Sigmoid colon (tissue), 6 donors: ENCODE measurements at regions not wholly inside any gene's neighbourhood (a gene's known extent, or its start where the extent isn't known, plus 50 kb on each side); places are given as distances from the start of the nearest gene placed in this dataset.

Experiments used
- DNase-seq: peaks from one replicate; pipeline ENCODE4 v3.0.0-alpha.2; 2019
- H3K27ac ChIP-seq, 4 donors: fragments of 200-600 bp; sonication (generic); one replicate each; pipeline ENCODE4 v1.5.1; 2016 to 2019; ENCODE audit warnings: mild to moderate bottlenecking in 1 of 4
- H3K27me3 ChIP-seq, 3 donors: fragments of 200-600 bp; sonication (generic); one replicate each; pipeline ENCODE4 v1.5.1; 2019; ENCODE audit warnings: mild to moderate bottlenecking in 1 of 3
- H3K36me3 ChIP-seq, 4 donors: fragments of 200-600 bp; sonication (generic); one replicate each; pipeline ENCODE4 v1.5.1; 2016 to 2019
- H3K4me1 ChIP-seq, 4 donors: fragments of 200-600 bp; sonication (generic); one replicate each; pipeline ENCODE4 v1.5.1; 2017 to 2019
- H3K4me3 ChIP-seq, 4 donors: fragments of 200-600 bp; sonication (generic); one replicate each; pipeline ENCODE4 v1.5.1; 2017 to 2019; ENCODE audit warnings: mild to moderate bottlenecking in 2 of 4, moderate library complexity in 1 of 4
- H3K9me3 ChIP-seq, 4 donors: fragments of 200-600 bp in 3 of 4; sonication (generic) in 3 of 4; one replicate each; pipeline versions ENCODE4 v1.5.1 to v1.6.1; 2013 to 2019
- CTCF ChIP-seq, 4 experiments: fragments of 450-650 bp in 3 of 4; fragments of 200-600 bp in 1 of 4; IDR thresholded peaks; one replicate each; pipeline ENCODE4 v1.5.1; 2016 to 2019; ENCODE audit warnings: antibody characterized with exemption in 4 of 4, mild to moderate bottlenecking in 3 of 4, moderate library complexity in 2 of 4
- EP300 ChIP-seq, 4 donors: sonication (generic); formaldehyde crosslinking; IDR thresholded peaks; one replicate each; pipeline ENCODE4 v1.6.1; 2017; ENCODE audit warnings: antibody characterized with exemption in 4 of 4
- POLR2A ChIP-seq, 2 donors: fragments of 450-650 bp; IDR thresholded peaks; one replicate each; pipeline ENCODE4 v1.6.1; 2016; ENCODE audit warnings: antibody characterized with exemption in 2 of 2, mild to moderate bottlenecking in 2 of 2, moderate library complexity in 2 of 2
- POLR2AphosphoS5 ChIP-seq, 4 donors: sonication (generic); formaldehyde crosslinking; IDR thresholded peaks; one replicate each; pipeline ENCODE4 v1.6.1; 2017; ENCODE audit warnings: antibody characterized with exemption in 4 of 4
- WGBS, 2 donors: extraction: QIAGEN DNeasy Blood & Tissue Kit; methylation state at CpG; one replicate each; pipeline ENCODE4 v1.1.7; 2013; 5-methylcytosine and 5-hydroxymethylcytosine counted together
- intact Hi-C: fragments of 100-400 bp; cut with DNase I; formaldehyde crosslinking; loops from one replicate; pipeline ENCODE4 v1.15.1; 2023
- donor health status: healthy with polysubstance abuse.
- donor health status: healthy.

GRCh38 chr1:55987491-55988249, 591.7 kb downstream of the PLPP3 start:
- DNase-seq, result no peak
- 78 to 83% methylated on average over 4 of the region's 4 CpGs for WGBS, 2 donors
- intact Hi-C loops, result no loop called here
- TF ChIP-seq POLR2AphosphoS5 (IDR thresholded peaks at IDR 0.05) (peak in 1 of 4 donors; percentile 29), EP300 (IDR thresholded peaks at IDR 0.05) (no peak), CTCF (IDR thresholded peaks at IDR 0.05) (no peak), POLR2A (IDR thresholded peaks at IDR 0.05) (no peak)
- no peaks in the 10 kb centered on the region for H3K27me3 ChIP-seq
- peaks cover 0 to 18% (median 10%) of the 10 kb centered on the region in 4 donors for H3K4me1 ChIP-seq
- peak overlapping the region in 2 of 4 donors; percentile 12 to 44 for H3K27ac ChIP-seq
- no peaks in the 10 kb centered on the region for H3K36me3 ChIP-seq
- no peaks in the 10 kb centered on the region for H3K9me3 ChIP-seq
- H3K4me3 ChIP-seq, result no peak overlapping the region

GRCh38 chr1:55986003-55986402, 593.4 kb downstream of the PLPP3 start:
- no peak for DNase-seq
- Histone ChIP-seq H3K4me1 (peaks cover 0 to 8% (median 3%) of the 10 kb centered on the region in 4 donors), H3K4me3 (no peak overlapping the region), H3K36me3 (no peaks in the 10 kb centered on the region), H3K27ac (no peak overlapping the region), H3K27me3 (no peaks in the 10 kb centered on the region), H3K9me3 (no peaks in the 10 kb centered on the region)
- TF ChIP-seq EP300 (IDR thresholded peaks at IDR 0.05) (no peak), POLR2AphosphoS5 (IDR thresholded peaks at IDR 0.05) (peak in 1 of 4 donors; percentile 12)
- WGBS, 2 donors, result 86 to 94% methylated on average over 1 of the region's 1 CpG
- intact Hi-C loops, result no loop called here

- WGBS, 2 donors, result 89 to 90% methylated on average over 2 of the region's 2 CpGs
- Histone ChIP-seq H3K36me3 (no peaks in the 10 kb centered on the region), H3K9me3 (no peaks in the 10 kb centered on the region), H3K4me3 (no peak overlapping the region), H3K4me1 (peaks cover 0 to 4% (median 0%) of the 10 kb centered on the region in 4 donors), H3K27me3 (no peaks in the 10 kb centered on the region), H3K27ac (no peak overlapping the region)
- no peak for DNase-seq
- TF ChIP-seq CTCF (IDR thresholded peaks at IDR 0.05) (no peak), POLR2A (IDR thresholded peaks at IDR 0.05) (no peak), EP300 (IDR thresholded peaks at IDR 0.05) (no peak), POLR2AphosphoS5 (IDR thresholded peaks at IDR 0.05) (no peak)
- intact Hi-C loops, result no loop called here
Measured at GRCh38 chr1:55981010-55981650, 598.2 kb downstream of the PLPP3 start.

GRCh38 chr1:55980582-55980981, 598.8 kb downstream of the PLPP3 start:
- 59 to 79% methylated on average over 4 of the region's 4 CpGs for WGBS, 2 donors
- intact Hi-C loops, result no loop called here

More at GRCh38 chr1:55980582-55980981, 598.8 kb downstream of the PLPP3 start:
- peaks cover 0 to 6% (median 1%) of the 10 kb centered on the region in 4 donors for H3K4me1 ChIP-seq
- TF ChIP-seq POLR2AphosphoS5 (IDR thresholded peaks at IDR 0.05) (no peak), EP300 (IDR thresholded peaks at IDR 0.05) (no peak), POLR2A (IDR thresholded peaks at IDR 0.05) (no peak), CTCF (IDR thresholded peaks at IDR 0.05) (no peak)
- DNase-seq, result no peak
- H3K4me3 ChIP-seq, result no peak overlapping the region
- no peak overlapping the region for H3K27ac ChIP-seq
- H3K36me3 ChIP-seq, result no peaks in the 10 kb centered on the region
- H3K27me3 ChIP-seq, result no peaks in the 10 kb centered on the region
- no peaks in the 10 kb centered on the region for H3K9me3 ChIP-seq
